ENCODE measurements at regions not wholly inside any gene's neighbourhood (a gene's known extent, or its start where the extent isn't known, plus 50 kb on each side); places are given as distances from the start of the nearest gene placed in this dataset.
"Not testable (repeated sequence)": the region's sequence is repeated elsewhere in the genome, so short reads cannot be mapped to it uniquely, and the experiment has no call there.

GRCh38 chr3:166265153-166265552, 427.9 kb upstream of the BCHE start:
- Histone ChIP-seq H3K36me3 (ENCODE audit: control insufficient read depth, low read length) (no peaks in the 10 kb centered on the region), H3K27me3 (ENCODE audit: control insufficient read depth, low read length) (no peaks in the 10 kb centered on the region), H3K9me3 (ENCODE audit: control insufficient read depth, insufficient read depth, low read length) (no peaks in the 10 kb centered on the region), H3K4me3 (ENCODE audit: low read length) (no peak overlapping the region), H3K79me2 (ENCODE audit: control insufficient read depth, low read length) (no peaks in the 10 kb centered on the region), H3K27ac (ENCODE audit: low read depth, low read length) (no peak overlapping the region), H3F3A (ENCODE audit: control insufficient read depth, insufficient read depth) (no peaks in the 10 kb centered on the region), H3K9me2 (replicated peaks; ENCODE audit: control insufficient read depth, low read length) (no peaks in the 10 kb centered on the region), H3K4me2 (ENCODE audit: low read length) (no peak overlapping the region), H4K20me1 (ENCODE audit: control insufficient read depth, insufficient read depth, low read depth, low read length) (no peaks in the 10 kb centered on the region), H3K4me1 (ENCODE audit: control insufficient read depth, low read length) (no peaks in the 10 kb centered on the region)
- TF ChIP-seq CTCF (IDR thresholded peaks at IDR 0.05; ENCODE audit: low read depth, low read length, poor library complexity, severe bottlenecking) = no peak
- no peak for TF ChIP-seq EZH2phosphoT487 (IDR thresholded peaks at IDR 0.05; ENCODE audit: borderline replicate concordance, low read length)

- H3K27ac ChIP-seq (ENCODE audit: low read depth, low read length) = no peak overlapping the region
- no peaks in the 10 kb centered on the region for H3K9me2 ChIP-seq (replicated peaks; ENCODE audit: control insufficient read depth, low read length)
- H3K4me2 ChIP-seq (ENCODE audit: low read length) = no peak overlapping the region
- TF ChIP-seq EZH2phosphoT487 (IDR thresholded peaks at IDR 0.05; ENCODE audit: borderline replicate concordance, low read length) (no peak), CTCF (IDR thresholded peaks at IDR 0.05; ENCODE audit: low read depth, low read length, poor library complexity, severe bottlenecking) (no peak)
- no peaks in the 10 kb centered on the region for H3K36me3 ChIP-seq (ENCODE audit: control insufficient read depth, low read length)
- H3F3A ChIP-seq (ENCODE audit: control insufficient read depth, insufficient read depth) = no peaks in the 10 kb centered on the region
- no peaks in the 10 kb centered on the region for H4K20me1 ChIP-seq (ENCODE audit: control insufficient read depth, insufficient read depth, low read depth, low read length)
- H3K9me3 ChIP-seq (ENCODE audit: control insufficient read depth, insufficient read depth, low read length) = no peaks in the 10 kb centered on the region
- no peak overlapping the region for H3K4me3 ChIP-seq (ENCODE audit: low read length)
- no peaks in the 10 kb centered on the region for H3K27me3 ChIP-seq (ENCODE audit: control insufficient read depth, low read length)
- H3K79me2 ChIP-seq (ENCODE audit: control insufficient read depth, low read length) = no peaks in the 10 kb centered on the region
- no peaks in the 10 kb centered on the region for H3K4me1 ChIP-seq (ENCODE audit: control insufficient read depth, low read length)
These were observed 426.2 kb upstream of the BCHE start for GRCh38 chr3:166263460-166263859.

- H3K4me3 ChIP-seq (ENCODE audit: low read length); H3K27ac ChIP-seq (ENCODE audit: low read depth, low read length); H3K27me3 ChIP-seq (ENCODE audit: control insufficient read depth, low read length); H3F3A ChIP-seq (ENCODE audit: control insufficient read depth, insufficient read depth); H4K20me1 ChIP-seq (ENCODE audit: control insufficient read depth, insufficient read depth, low read depth, low read length); H3K9me3 ChIP-seq (ENCODE audit: control insufficient read depth, insufficient read depth, low read length); H3K4me2 ChIP-seq (ENCODE audit: low read length); H3K36me3 ChIP-seq (ENCODE audit: control insufficient read depth, low read length); H3K4me1 ChIP-seq (ENCODE audit: control insufficient read depth, low read length); H3K79me2 ChIP-seq (ENCODE audit: control insufficient read depth, low read length); H3K9me2 ChIP-seq (replicated peaks; ENCODE audit: control insufficient read depth, low read length): not testable (repeated sequence)
These were observed 421.1 kb upstream of the BCHE start for GRCh38 chr3:166258293-166258850.

GRCh38 chr3:166257715-166258114, 420.5 kb upstream of the BCHE start:
- Histone ChIP-seq H3K9me2 (replicated peaks; ENCODE audit: control insufficient read depth, low read length) (no peaks in the 10 kb centered on the region), H3K4me2 (ENCODE audit: low read length) (no peak overlapping the region), H4K20me1 (ENCODE audit: control insufficient read depth, insufficient read depth, low read depth, low read length) (no peaks in the 10 kb centered on the region), H3K9me3 (ENCODE audit: control insufficient read depth, insufficient read depth, low read length) (no peaks in the 10 kb centered on the region), H3K27ac (ENCODE audit: low read depth, low read length) (no peak overlapping the region), H3K4me1 (ENCODE audit: control insufficient read depth, low read length) (no peaks in the 10 kb centered on the region), H3K27me3 (ENCODE audit: control insufficient read depth, low read length) (no peaks in the 10 kb centered on the region), H3K4me3 (ENCODE audit: low read length) (no peak overlapping the region), H3K36me3 (ENCODE audit: control insufficient read depth, low read length) (no peaks in the 10 kb centered on the region), H3K79me2 (ENCODE audit: control insufficient read depth, low read length) (no peaks in the 10 kb centered on the region), H3F3A (ENCODE audit: control insufficient read depth, insufficient read depth) (no peaks in the 10 kb centered on the region)
- TF ChIP-seq CTCF (IDR thresholded peaks at IDR 0.05; ENCODE audit: low read depth, low read length, poor library complexity, severe bottlenecking) (no peak), EZH2phosphoT487 (IDR thresholded peaks at IDR 0.05; ENCODE audit: borderline replicate concordance, low read length) (no peak)
